ENCODE measurements at regions not wholly inside any gene's neighbourhood (a gene's known extent, or its start where the extent isn't known, plus 50 kb on each side); places are given as distances from the start of the nearest gene placed in this dataset.
"Not testable (repeated sequence)": the region's sequence is repeated elsewhere in the genome, so short reads cannot be mapped to it uniquely, and the experiment has no call there.

DNA sequence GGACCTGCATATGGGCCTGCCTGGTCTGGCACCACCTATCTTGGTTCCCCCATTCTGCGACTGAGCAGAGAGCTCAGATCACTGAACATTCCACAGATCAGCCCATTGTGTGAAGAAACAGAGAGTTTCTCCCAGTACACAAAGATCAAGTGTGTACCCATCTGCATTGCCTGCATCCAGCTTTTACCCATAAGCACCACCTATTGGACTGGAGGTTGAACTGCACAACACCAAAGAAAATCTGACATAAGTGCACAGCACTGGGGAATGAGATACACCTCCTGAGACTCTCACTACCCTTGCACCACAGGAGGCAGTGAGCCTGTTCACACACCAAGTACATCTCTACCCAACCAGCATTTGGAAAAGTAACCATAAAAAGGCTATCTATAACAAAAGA lies 362.6 kb upstream of the CLEC14A start:
- Mint-ChIP-seq H3K4me1 (ENCODE audit: low read depth) (no peaks in the 10 kb centered on the region), H3K9me3 (no peaks in the 10 kb centered on the region), H3K27me3 (no peaks in the 10 kb centered on the region), H3K27ac (no peak overlapping the region), H3K36me3 (no peaks in the 10 kb centered on the region), H3K4me3 (no peak overlapping the region)
- ChIA-PET CTCF (no interaction called here), POLR2A (no interaction called here)
- DNase-seq = no peak
- intact Hi-C loops (cut with micrococcal nuclease) = no loop called here

DNA sequence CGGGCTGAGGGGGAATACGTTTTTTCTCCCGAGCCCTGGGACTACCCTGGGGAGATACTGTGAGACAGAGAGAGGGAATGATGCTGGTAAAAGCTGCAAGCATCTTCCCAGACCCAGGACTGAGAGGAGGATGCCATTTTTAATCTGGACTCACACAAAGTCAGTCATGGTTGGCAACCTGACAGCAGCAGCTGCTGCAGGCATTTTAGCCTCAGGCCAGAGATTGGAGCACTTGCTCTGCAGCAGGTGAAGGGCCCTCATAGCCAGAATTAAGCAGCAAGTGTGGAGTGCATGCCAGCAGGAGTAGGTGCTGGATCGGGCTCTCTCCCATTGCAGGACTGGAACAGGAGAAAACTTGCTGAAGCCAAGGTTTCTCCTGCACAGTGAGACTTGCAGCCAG lies 361.1 kb upstream of the CLEC14A start:
- H3K4me3 Mint-ChIP-seq = no peak overlapping the region
- H3K36me3 Mint-ChIP-seq = no peaks in the 10 kb centered on the region
- H3K4me1 Mint-ChIP-seq (ENCODE audit: low read depth) = no peaks in the 10 kb centered on the region
- H3K9me3 Mint-ChIP-seq = no peaks in the 10 kb centered on the region
- DNase-seq = no peak
- no peaks in the 10 kb centered on the region for H3K27me3 Mint-ChIP-seq
- POLR2A ChIA-PET = no interaction called here
- CTCF ChIA-PET = no interaction called here
- intact Hi-C loops (cut with micrococcal nuclease) = no loop called here
- H3K27ac Mint-ChIP-seq = no peak overlapping the region

DNA sequence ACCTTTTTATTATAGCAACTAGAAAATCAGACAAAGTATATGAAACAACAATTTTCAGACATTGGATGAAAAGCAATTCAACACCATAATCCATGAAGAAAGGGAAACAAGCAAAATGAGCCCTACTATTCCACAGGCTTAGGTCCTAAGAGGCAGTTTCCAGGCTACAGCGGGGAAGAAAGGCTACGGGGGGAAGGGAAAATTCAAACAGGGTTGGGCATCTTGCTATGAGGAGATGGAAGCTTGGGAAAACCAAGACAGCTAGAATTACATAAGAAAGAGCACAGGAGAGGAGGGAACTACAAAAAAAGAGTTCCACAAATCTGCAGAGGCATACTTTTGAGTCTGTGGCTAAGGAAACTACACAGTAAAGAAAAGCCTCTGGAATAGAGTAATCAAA lies 356.0 kb upstream of the CLEC14A start:
- DNase-seq = no peak
- intact Hi-C loops (cut with micrococcal nuclease) = no loop called here
- CTCF ChIA-PET = no interaction called here
- Mint-ChIP-seq H3K27me3 (no peaks in the 10 kb centered on the region), H3K36me3 (no peaks in the 10 kb centered on the region), H3K4me3 (no peak overlapping the region), H3K4me1 (ENCODE audit: low read depth) (no peaks in the 10 kb centered on the region), H3K27ac (no peak overlapping the region), H3K9me3 (peaks cover 3% of the 10 kb centered on the region)
- POLR2A ChIA-PET = no interaction called here

DNA sequence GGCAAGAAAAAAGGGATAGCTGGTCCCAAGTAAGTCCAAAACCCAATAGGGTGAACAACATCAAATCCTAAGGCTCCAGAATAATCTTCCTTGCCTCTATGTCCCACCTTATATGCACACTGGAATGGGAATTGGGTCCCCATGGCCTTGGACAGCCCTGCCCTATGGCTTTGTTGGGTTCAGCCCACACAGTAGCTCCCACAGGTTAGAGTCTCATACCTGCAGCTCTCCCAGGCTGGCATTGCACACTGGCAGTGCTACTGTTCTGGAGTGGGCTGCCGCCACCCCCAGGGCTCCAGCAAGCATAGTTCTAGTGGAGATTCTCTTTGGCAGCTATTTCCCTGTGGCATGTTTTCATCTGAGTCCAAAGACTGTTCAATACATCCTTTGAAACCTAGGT lies 352.4 kb upstream of the CLEC14A start:
- ChIA-PET POLR2A (no interaction called here), CTCF (interaction anchor here (0.6 kb wide), 1 partner anchor 259 kb away, joined by 3 read pairs; no protein-coding TSS in a partner anchor)
- H3K27me3 Mint-ChIP-seq = no peaks in the 10 kb centered on the region
- H3K9me3 Mint-ChIP-seq = peaks cover 3% of the 10 kb centered on the region
- DNase-seq = no peak
- H3K4me3 Mint-ChIP-seq = no peak overlapping the region
- H3K36me3 Mint-ChIP-seq = no peaks in the 10 kb centered on the region
- H3K4me1 Mint-ChIP-seq (ENCODE audit: low read depth) = no peaks in the 10 kb centered on the region
- no peak overlapping the region for H3K27ac Mint-ChIP-seq
- intact Hi-C loops (cut with micrococcal nuclease) = no loop called here

DNA sequence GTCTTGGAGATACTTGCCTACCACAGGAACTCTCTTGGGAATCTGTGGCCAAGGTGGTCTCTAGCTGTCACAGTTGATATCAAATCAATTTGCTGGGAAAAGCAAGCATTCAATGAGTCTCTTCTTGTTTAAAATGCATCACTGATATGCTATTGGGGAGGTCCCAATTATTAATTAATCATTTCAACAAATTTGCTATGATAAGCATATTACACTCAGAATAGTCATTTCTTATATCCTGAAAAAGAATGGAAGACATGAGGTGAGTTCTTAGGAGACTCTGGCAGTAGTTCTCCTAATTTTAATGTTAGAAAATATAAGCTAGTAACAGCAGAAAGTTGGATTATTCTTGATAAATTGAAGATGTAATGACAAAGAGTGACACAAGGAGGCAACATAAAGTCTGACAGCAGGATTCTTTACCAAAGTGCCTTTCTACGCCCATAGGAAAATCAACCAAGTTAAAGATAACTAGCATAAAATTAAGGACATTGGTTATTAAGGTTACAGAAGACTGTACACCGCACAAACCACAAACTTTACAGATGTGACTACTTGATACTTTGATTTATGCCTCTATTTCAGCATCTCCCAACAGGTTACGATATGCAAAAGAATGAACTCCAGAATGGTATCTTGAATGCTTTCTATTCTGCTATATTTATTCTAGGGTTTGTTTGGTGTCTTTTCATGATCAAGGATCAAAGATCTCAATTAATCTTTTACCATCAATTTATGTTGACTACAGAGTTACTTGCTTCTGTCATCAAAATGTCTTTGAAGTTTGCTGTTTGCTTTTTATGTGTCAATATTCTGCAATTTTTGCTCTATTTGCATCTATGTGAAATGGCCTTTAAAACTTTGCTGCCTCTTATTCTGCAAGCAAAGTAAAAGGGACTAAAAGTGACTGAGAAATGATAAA lies 349.6 kb upstream of the CLEC14A start:
- peaks cover 3% of the 10 kb centered on the region for H3K9me3 Mint-ChIP-seq
- ChIA-PET CTCF (interaction anchor here (0.7 kb wide), 1 partner anchor 327 kb away, joined by 3 read pairs; no protein-coding TSS in a partner anchor), POLR2A (no interaction called here)
- H3K27ac Mint-ChIP-seq = no peak overlapping the region
- no peak for DNase-seq
- intact Hi-C loops (cut with micrococcal nuclease) = no loop called here
- no peaks in the 10 kb centered on the region for H3K27me3 Mint-ChIP-seq
- H3K4me3 Mint-ChIP-seq = no peak overlapping the region
- H3K4me1 Mint-ChIP-seq (ENCODE audit: low read depth) = no peaks in the 10 kb centered on the region
- no peaks in the 10 kb centered on the region for H3K36me3 Mint-ChIP-seq

DNA sequence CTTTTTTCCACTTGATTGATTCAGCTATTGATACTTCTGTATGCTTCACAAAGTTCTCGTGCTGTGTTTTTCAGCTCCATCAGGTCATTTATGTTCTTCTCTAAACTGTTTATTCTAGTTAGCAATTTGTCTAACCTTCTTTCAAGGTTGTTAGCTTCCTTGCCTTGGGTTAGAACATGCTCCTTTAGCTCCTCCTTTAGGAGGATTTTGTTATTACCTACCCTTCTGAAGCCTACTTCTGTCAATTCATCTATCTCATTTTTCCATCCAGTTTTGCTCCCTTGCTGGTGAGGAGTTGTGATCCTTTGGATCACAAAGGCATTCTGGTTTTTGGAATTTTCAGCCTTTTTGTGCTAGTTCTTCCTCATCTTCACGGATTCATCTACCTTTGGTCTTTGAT lies 344.7 kb upstream of the CLEC14A start:
- H3K4me1 Mint-ChIP-seq (ENCODE audit: low read depth); POLR2A ChIA-PET; H3K36me3 Mint-ChIP-seq; H3K27me3 Mint-ChIP-seq; DNase-seq; intact Hi-C loops (cut with micrococcal nuclease); H3K27ac Mint-ChIP-seq; H3K9me3 Mint-ChIP-seq; H3K4me3 Mint-ChIP-seq; CTCF ChIA-PET: not testable (repeated sequence)

DNA sequence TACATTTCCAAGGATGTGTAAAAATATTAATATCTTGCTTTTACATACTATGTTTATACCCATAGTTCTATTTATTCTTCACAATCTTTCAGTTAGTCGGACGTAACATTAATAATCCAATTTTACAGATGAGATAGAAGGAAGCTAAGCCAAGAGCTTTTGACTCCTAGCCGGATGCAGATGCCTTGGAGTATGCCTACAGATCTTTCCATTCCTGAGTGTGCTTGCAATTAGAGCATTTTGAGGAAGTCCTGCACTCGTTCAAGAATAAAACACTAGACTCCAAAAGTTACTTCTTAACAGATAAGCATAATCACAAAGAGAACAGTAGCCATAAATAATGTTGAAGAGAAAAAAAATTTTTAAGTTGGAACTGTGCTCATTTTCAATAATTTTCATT lies 337.6 kb upstream of the CLEC14A start:
- Mint-ChIP-seq H3K27me3 (no peaks in the 10 kb centered on the region), H3K27ac (no peak overlapping the region), H3K9me3 (peaks cover 4% of the 10 kb centered on the region), H3K4me3 (no peak overlapping the region), H3K4me1 (ENCODE audit: low read depth) (no peaks in the 10 kb centered on the region), H3K36me3 (no peaks in the 10 kb centered on the region)
- no peak for DNase-seq
- CTCF ChIA-PET = no interaction called here
- intact Hi-C loops (cut with micrococcal nuclease) = no loop called here
- POLR2A ChIA-PET = no interaction called here

DNA sequence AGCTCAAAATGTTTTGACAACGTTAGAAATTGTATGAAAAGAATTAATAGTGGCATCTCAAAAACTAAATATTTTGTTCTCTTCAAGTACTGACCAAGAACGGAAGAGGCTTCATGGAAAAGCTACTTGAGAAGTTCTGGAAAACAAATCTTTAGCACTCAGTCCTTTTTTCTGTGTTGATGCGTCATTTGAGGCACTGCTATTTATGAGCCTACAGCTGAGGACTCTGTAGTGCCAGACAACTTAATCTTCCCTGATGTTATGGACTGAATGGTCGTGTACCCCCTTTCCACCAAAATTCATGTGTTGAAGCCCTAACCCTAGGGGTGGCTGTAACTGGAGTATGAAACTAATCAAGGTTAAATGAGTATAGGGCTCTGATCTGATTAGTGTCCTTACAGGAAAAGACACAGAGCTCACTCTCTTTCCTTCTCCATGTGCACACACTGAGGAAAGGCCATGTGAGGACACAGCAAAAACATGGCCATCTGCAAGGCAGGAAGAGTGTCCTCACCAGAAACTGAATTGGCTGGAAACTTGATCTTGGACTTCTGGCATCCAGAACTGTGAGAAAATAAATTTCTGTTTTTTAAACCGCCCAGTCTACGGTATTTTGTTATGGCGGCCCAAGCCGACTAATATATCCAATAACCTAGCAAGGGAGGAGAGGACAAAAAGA lies 337.0 kb upstream of the CLEC14A start:
- H3K27ac Mint-ChIP-seq = no peak overlapping the region
- CTCF ChIA-PET = no interaction called here
- peaks cover 4% of the 10 kb centered on the region for H3K9me3 Mint-ChIP-seq
- no peaks in the 10 kb centered on the region for H3K4me1 Mint-ChIP-seq (ENCODE audit: low read depth)
- H3K27me3 Mint-ChIP-seq = no peaks in the 10 kb centered on the region
- no peaks in the 10 kb centered on the region for H3K36me3 Mint-ChIP-seq
- intact Hi-C loops (cut with micrococcal nuclease) = no loop called here
- no peak overlapping the region for H3K4me3 Mint-ChIP-seq
- no peak for DNase-seq
- POLR2A ChIA-PET = no interaction called here

DNA sequence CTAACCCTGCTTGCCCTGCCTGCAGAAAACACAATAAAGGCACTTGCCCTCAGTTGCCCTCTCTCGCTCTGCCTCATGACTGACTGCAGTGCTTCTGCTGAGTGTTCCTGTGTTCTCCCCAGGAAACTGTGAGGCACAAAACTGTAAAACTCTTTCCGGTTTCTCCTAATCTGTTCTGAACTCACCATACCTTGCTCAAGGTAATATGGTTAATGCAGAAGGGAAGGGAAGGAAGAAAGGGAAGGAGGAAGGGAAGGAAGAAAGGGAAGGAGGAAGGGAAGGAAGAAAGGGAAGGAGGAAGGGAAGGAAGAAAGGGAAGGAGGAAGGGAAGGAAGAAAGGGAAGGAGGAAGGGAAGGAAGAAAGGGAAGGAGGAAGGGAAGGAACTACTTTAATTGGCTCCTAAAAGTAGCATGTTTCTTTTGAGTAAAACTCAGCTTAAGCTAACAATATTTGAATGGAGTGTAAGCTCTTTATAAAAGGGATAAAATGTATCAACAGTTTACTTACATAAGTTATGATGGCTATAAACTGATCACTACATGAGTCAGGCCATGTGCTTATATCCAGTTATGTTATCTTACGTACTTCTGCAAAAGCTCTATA lies 334.0 kb upstream of the CLEC14A start:
- intact Hi-C loops (cut with micrococcal nuclease) = no loop called here
- no peaks in the 10 kb centered on the region for H3K36me3 Mint-ChIP-seq
- H3K4me1 Mint-ChIP-seq (ENCODE audit: low read depth) = no peaks in the 10 kb centered on the region
- POLR2A ChIA-PET = no interaction called here
- CTCF ChIA-PET = interaction anchor here (0.6 kb wide), 1 partner anchor 161 kb away, joined by 3 read pairs; no protein-coding TSS in a partner anchor
- DNase-seq = no peak
- H3K27ac Mint-ChIP-seq = no peak overlapping the region
- H3K4me3 Mint-ChIP-seq = no peak overlapping the region
- no peaks in the 10 kb centered on the region for H3K9me3 Mint-ChIP-seq
- H3K27me3 Mint-ChIP-seq = no peaks in the 10 kb centered on the region

DNA sequence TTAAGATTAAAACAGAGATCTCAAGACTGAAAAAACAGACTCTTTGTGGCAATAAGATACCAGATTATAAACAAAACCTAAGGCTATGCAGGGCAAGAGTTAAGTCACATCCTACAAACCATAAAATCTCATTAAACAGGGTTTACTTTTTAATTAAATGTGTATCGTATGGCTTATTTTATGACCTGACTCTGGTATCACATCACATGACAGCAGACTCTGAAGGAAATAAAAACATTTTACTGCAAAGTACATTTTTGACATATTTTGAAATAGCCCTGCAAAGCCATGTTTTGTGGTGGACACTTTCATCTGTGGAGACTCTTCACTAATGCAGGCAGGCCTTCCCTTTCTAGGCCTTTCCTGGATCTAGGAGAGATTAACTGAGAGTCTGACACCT lies 327.6 kb upstream of the CLEC14A start:
- intact Hi-C loops (cut with micrococcal nuclease) = no loop called here
- Mint-ChIP-seq H3K4me1 (ENCODE audit: low read depth) (no peaks in the 10 kb centered on the region), H3K36me3 (no peaks in the 10 kb centered on the region), H3K27ac (no peak overlapping the region), H3K9me3 (no peaks in the 10 kb centered on the region), H3K27me3 (no peaks in the 10 kb centered on the region), H3K4me3 (no peak overlapping the region)
- no peak for DNase-seq
- ChIA-PET POLR2A (no interaction called here), CTCF (no interaction called here)

DNA sequence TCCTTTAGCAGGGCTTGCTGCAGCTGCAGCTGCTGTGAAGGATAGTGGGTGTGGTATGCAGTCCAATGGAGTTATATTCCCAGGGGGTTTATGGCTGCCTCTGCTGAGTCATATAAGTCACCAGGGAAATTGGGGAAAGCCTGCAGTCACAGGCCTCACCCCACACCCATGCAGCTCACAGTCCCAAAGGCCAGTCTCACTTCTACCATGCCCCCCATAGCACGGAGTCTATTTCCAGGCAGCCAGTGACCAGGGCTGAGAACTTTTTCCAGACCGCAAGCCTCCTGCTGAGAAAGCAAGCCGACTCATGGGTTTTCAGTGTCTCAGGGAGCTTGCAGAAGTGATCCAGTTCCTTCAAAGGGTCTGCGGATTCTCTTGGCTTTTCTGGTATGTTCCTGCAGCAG lies 322.4 kb upstream of the CLEC14A start:
- H3K4me1 Mint-ChIP-seq (ENCODE audit: low read depth) = no peaks in the 10 kb centered on the region
- H3K9me3 Mint-ChIP-seq = peaks cover 3% of the 10 kb centered on the region
- H3K27me3 Mint-ChIP-seq = no peaks in the 10 kb centered on the region
- DNase-seq = no peak
- intact Hi-C loops (cut with micrococcal nuclease) = no loop called here
- H3K36me3 Mint-ChIP-seq = no peaks in the 10 kb centered on the region
- H3K4me3 Mint-ChIP-seq = no peak overlapping the region
- H3K27ac Mint-ChIP-seq = no peak overlapping the region
- POLR2A ChIA-PET = no interaction called here
- CTCF ChIA-PET = no interaction called here

DNA sequence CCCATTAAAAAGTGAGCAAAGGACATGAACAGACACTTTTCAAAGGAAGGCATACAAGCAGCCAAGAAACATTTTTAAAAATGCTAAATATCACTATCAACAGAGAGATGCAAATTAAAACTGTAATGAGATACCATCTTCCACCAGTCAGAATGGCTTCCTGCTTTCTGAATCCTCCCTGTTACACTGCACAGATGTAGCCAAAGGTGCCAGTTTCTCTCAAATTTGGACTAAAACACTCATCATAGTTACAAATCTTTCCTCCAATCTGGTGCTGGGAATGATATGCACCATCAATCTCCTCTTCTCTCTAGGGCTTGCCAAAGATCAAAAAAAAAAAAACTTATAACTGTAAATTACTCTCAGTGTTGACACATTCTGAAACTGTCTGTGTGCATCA lies 311.8 kb upstream of the CLEC14A start:
- peaks cover 2% of the 10 kb centered on the region for H3K9me3 Mint-ChIP-seq
- no peaks in the 10 kb centered on the region for H3K36me3 Mint-ChIP-seq
- POLR2A ChIA-PET = no interaction called here

More for the DNA sequence above, 311.8 kb upstream of the CLEC14A start:
- Mint-ChIP-seq H3K4me1 (ENCODE audit: low read depth) (no peaks in the 10 kb centered on the region), H3K4me3 (no peak overlapping the region), H3K27ac (no peak overlapping the region), H3K27me3 (no peaks in the 10 kb centered on the region)
- no peak for DNase-seq
- intact Hi-C loops (cut with micrococcal nuclease) = no loop called here
- CTCF ChIA-PET = interaction anchor here (0.7 kb wide), 1 partner anchor 582 kb away, joined by 3 read pairs; no protein-coding TSS in a partner anchor

All from activated CD4-positive, alpha-beta memory T cell treated with anti-CD3 and anti-CD28 coated beads for 36 hours (primary cell).